GM12891 (cell line): ENCODE measurements at regions not wholly inside any gene's neighbourhood (a gene's known extent, or its start where the extent isn't known, plus 50 kb on each side); places are given as distances from the start of the nearest gene placed in this dataset.

Source experiments
- PAX5 ChIP-seq: IDR thresholded peaks from 2 replicates; pipeline ENCODE4 v1.6.1; 2011; ENCODE audit warnings: low read length, moderate library complexity, mild to moderate bottlenecking; ENCODE audit not compliant: insufficient read depth, severe bottlenecking
- POLR2A ChIP-seq: IDR thresholded peaks from 2 replicates; pipeline ENCODE4 v1.6.1; 2011; ENCODE audit warnings: low read depth, low read length, control low read depth
- POLR2AphosphoS5 ChIP-seq: IDR thresholded peaks from 2 replicates; pipeline ENCODE4 v1.6.1; 2011; ENCODE audit warnings: low read depth, low read length, control low read depth
- POU2F2 ChIP-seq: IDR thresholded peaks from 2 replicates; pipeline ENCODE4 v1.6.1; 2011; ENCODE audit warnings: low read depth, mild to moderate bottlenecking, control low read depth, low read length, moderate library complexity
- SPI1 ChIP-seq: IDR thresholded peaks from 2 replicates; pipeline ENCODE4 v1.6.1; 2011; ENCODE audit warnings: low read depth, low read length, control low read depth
- TAF1 ChIP-seq: IDR thresholded peaks from 2 replicates; pipeline ENCODE4 v1.6.1; 2011; ENCODE audit warnings: low read depth, low read length, control low read depth

DNA sequence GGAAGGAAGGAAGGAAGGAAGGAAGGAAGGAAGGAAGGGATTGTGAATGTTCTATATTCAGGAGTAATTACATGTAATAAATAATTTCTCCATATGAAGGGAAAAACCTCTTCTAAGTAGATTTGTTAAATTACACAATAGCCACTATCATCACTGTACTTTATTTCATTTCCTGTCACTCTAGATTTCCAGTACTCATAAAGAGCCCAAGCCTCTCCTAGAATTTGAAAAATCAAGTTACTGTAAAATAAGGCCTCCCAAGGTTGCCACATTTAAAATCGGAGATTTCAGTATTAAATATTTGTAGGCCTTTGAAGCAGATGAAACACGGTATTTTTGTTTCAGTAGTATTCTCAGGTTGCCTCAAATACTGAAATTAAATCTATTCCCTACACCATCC is 499.0 kb downstream of the CDH10 start:
- TF ChIP-seq POLR2AphosphoS5 (no peak), POLR2A (no peak), SPI1 (no peak), TAF1 (no peak), PAX5 (no peak), POU2F2 (no peak)
